VCaP (cell line): ENCODE measurements at regions not wholly inside any gene's neighbourhood (a gene's known extent, or its start where the extent isn't known, plus 50 kb on each side); places are given as distances from the start of the nearest gene placed in this dataset.

Experiments used
- H3K27ac ChIP-seq: fragments of 450-650 bp; 2 replicates; pipeline ENCODE4 v1.5.1; 2017
- TF ChIP-seq, protein P1 (sequence below): fragments of 450-650 bp; conservative IDR thresholded peaks from 2 replicates; pipeline ENCODE4 v1.5.1; 2017; ENCODE audit warnings: mild to moderate bottlenecking, moderate library complexity

DNA sequence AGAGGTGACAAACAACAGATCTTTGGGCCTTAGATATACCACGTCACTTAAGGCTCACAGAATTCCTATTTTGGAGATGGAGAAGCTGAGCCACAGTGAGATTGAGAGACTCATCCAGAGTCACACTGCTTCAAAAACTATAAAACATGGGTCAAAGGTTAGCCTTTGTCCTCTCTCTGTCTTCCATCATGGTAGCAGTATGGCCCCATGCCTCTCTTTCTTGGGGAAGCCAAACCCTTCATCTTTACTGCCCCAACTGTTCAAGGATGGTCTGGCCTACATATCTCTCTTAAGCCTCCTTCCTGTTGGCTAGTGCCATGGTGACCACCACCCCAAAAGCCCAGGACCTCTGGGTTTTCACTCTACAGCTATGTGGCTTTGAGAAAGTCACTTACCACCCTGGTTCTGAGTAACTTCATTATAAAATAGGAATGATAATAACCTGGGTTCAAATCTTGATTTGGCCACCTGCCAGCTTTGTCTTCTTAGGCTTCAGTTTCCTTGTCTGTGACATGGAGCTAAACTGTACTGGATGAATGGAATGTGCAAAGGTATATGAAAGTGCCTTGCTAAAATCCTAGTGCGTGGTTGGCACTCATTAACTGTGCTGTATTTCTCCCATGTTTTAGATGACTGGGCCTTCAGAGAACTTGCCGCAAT, 85.9 kb upstream of the JUN start:
- peak overlapping the region; percentile 51 for H3K27ac ChIP-seq

DNA sequence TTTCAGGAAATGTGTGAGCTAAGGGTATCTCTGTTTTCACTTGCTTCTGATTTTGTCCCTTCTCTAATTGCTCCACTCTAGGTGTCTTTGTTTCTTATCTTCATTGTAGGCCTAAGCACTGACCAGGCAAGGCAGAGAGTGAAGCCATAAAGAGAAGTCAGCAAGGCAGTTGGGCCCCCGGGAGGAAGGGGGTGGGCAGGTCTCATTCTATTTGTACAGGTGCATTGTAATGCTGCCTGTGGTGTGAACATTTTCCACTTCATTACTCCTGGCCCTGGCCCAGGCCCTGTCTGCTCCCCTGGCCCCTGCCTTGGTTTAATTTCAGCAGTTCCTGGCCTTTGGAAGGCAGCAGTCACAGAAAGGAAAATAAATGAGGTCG, 86.4 kb upstream of the JUN start:
- TF ChIP-seq, protein P1, sequence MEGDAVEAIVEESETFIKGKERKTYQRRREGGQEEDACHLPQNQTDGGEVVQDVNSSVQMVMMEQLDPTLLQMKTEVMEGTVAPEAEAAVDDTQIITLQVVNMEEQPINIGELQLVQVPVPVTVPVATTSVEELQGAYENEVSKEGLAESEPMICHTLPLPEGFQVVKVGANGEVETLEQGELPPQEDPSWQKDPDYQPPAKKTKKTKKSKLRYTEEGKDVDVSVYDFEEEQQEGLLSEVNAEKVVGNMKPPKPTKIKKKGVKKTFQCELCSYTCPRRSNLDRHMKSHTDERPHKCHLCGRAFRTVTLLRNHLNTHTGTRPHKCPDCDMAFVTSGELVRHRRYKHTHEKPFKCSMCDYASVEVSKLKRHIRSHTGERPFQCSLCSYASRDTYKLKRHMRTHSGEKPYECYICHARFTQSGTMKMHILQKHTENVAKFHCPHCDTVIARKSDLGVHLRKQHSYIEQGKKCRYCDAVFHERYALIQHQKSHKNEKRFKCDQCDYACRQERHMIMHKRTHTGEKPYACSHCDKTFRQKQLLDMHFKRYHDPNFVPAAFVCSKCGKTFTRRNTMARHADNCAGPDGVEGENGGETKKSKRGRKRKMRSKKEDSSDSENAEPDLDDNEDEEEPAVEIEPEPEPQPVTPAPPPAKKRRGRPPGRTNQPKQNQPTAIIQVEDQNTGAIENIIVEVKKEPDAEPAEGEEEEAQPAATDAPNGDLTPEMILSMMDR, result no peak
- H3K27ac ChIP-seq, result peak overlapping the region; percentile 51

More for the DNA sequence above, 85.9 kb upstream of the JUN start:
- TF ChIP-seq, protein P1, result no peak

DNA sequence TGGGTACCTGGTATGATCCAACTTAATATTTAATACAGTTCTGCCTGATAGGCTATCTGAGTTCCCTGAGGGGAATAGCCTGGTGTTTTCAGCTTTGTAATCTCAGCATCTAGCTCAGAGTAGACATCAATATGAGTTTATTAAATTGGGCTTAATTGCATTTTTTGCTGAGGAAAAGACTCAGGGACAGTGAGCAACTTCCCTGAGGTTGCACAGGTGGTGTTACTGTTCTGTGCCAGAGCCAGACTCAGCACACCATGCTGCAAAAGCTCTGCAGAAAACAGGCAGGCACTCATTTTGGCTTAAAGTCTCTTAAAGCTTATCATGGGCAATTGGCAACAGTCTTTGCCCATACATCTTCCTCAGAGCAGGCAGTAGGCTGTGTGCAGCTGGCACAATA, 90.5 kb upstream of the JUN start:
- TF ChIP-seq, protein P1, result no peak
- peak overlapping the region; percentile 86 for H3K27ac ChIP-seq

DNA sequence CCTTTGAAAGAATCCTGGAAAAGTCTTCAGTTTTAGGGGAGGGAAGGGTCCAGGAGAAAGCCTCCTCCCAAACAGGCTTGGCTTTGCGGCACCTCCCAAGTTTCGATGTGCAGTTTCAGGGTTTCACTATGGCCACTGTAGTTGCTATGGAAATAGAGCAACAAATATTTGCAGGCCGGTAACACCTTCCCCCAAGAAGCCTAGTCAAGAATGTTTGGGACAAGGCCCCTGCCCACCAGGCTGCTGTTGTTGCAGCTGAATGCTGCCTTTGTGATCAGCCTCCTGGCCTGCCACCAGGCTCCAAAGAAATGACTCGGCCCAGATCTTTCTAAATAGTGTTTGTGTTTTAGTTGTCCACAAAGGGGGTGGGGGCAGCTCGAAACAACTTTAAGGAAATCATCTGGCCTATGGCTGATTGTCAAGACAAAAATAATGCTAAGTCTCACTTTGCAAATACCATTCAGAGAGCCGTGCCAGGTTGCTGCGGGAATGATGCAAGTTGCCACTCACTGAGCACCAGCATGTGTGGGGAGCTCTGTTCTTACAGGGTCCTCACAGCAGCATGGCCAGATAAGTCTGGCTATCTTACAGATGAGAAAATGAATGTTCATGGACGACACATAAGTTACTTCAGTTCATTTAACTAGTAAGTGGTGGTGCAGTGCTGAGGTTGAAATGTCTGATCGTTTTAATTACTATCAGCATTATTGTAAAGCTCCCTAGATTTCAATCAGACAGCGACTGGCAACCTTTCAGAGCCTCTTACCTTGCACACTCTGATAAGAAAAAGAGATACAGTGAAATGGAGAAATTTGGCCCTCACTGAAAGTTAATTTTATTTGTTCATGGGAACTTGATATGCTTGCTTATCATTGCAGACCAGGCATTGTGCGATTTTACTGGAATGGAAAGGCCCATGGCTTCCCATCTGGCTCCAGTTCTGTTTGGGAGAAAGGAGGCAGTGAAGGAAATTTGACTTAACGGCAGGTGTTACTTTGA, 91.2 kb upstream of the JUN start:
- TF ChIP-seq, protein P1, result no peak
- H3K27ac ChIP-seq, result peak overlapping the region; percentile 86

DNA sequence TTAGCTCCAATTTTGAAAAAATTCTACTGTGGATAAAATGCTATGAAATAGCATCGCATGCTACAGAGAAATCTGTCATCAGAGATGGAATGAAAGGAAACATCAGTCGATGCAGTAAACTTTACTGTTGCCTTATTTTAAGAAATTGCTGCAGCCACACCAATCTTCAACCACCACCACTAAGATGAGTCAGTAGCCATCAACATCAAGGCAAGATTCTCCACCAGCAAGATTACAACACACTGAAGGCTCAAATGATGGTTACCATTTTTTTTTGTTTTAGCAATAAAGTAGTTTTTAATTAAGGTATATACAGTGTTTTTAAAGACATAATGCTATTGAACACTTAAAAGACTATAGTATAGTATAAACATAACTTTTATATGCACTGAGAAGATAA, 95.6 kb upstream of the JUN start:
- TF ChIP-seq, protein P1, result no peak
- no peak overlapping the region for H3K27ac ChIP-seq

DNA sequence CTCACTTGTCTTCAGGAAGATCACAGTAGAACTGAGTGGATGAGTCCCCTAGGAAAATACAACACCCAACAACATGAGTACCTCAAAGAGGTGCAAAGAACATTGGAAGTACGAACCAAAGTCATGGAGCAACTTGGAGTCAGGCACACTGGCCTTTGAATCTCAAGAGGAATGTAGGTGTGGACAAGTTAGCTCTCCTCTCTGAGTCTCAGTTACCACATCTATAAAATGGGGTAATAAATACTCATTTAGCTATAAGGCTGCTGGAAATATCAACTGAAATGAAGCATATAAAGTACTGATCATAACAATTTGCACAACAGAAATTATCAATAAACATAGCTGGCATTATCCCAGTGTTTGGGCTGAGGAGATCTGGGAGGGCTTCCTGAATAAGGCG, 96.7 kb upstream of the JUN start:
- TF ChIP-seq, protein P1, result no peak
- H3K27ac ChIP-seq, result no peak overlapping the region

DNA sequence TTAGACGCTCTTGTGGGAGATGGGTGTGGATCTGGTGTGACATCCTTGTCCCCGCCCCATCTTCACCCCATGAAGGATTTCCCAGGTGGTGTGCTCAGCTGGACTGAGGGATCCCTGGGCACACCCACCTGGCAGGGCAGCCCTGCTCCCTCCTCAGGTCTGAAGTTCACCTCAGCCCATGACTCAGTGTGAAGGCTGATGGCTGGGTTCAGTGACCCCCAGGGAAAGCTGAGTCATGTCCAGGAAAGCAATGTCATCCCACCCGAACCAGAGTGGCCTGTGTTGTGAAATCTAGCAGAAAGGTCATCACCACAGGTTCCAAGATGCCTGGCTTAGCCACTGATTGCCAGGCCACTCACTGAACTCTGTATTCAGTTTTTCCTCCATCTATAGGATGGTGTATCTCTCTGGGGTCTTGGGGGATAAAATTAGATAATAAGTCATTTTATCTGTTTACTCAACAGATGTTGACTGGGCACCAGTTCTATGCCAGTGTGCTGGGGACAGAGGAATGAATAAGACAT, 97.7 kb upstream of the JUN start:
- no peak overlapping the region for H3K27ac ChIP-seq
- TF ChIP-seq, protein P1, result no peak
